ENCODE measurements at regions not wholly inside any gene's neighbourhood (a gene's known extent, or its start where the extent isn't known, plus 50 kb on each side); places are given as distances from the start of the nearest gene placed in this dataset.

GRCh38 chr20:20850407-20850806 lies 138.0 kb upstream of the RALGAPA2 start:
- H3K4me3 ChIP-seq (ENCODE audit: severe bottlenecking) = no peak overlapping the region
- no peak overlapping the region for H3K27ac ChIP-seq (ENCODE audit: poor library complexity, severe bottlenecking)
- no peaks in the 10 kb centered on the region for H3K27me3 ChIP-seq (ENCODE audit: insufficient read depth, poor library complexity, severe bottlenecking)
- ATAC-seq (ENCODE audit: low read depth) (no peak), DNase-seq (ENCODE audit: low spot score) (no peak)
- no peaks in the 10 kb centered on the region for H3K36me3 ChIP-seq (ENCODE audit: low read depth)
- TF ChIP-seq CTCF (IDR thresholded peaks at IDR 0.05; ENCODE audit: poor library complexity, severe bottlenecking) = no peak
- no peaks in the 10 kb centered on the region for H3K9me3 ChIP-seq (ENCODE audit: severe bottlenecking)
- H3K4me1 ChIP-seq (ENCODE audit: insufficient read depth, poor library complexity, severe bottlenecking) = no peaks in the 10 kb centered on the region

- Histone ChIP-seq H3K27me3 (ENCODE audit: insufficient read depth, poor library complexity, severe bottlenecking) (no peaks in the 10 kb centered on the region), H3K4me3 (ENCODE audit: severe bottlenecking) (no peak overlapping the region), H3K4me1 (ENCODE audit: insufficient read depth, poor library complexity, severe bottlenecking) (no peaks in the 10 kb centered on the region), H3K9me3 (ENCODE audit: severe bottlenecking) (no peaks in the 10 kb centered on the region), H3K27ac (ENCODE audit: poor library complexity, severe bottlenecking) (no peak overlapping the region), H3K36me3 (ENCODE audit: low read depth) (no peaks in the 10 kb centered on the region)
- no peak for TF ChIP-seq CTCF (IDR thresholded peaks at IDR 0.05; ENCODE audit: poor library complexity, severe bottlenecking)
- DNase-seq (ENCODE audit: low spot score) = no peak
- no peak for ATAC-seq (ENCODE audit: low read depth)
Observed at GRCh38 chr20:20849161-20849560, 136.7 kb upstream of the RALGAPA2 start.

- H3K27me3 ChIP-seq (ENCODE audit: insufficient read depth, poor library complexity, severe bottlenecking) = no peaks in the 10 kb centered on the region
- H3K36me3 ChIP-seq (ENCODE audit: low read depth) = no peaks in the 10 kb centered on the region
- no peak for TF ChIP-seq CTCF (IDR thresholded peaks at IDR 0.05; ENCODE audit: poor library complexity, severe bottlenecking)
- H3K9me3 ChIP-seq (ENCODE audit: severe bottlenecking) = no peaks in the 10 kb centered on the region
- DNase-seq (ENCODE audit: low spot score) = no peak
- no peaks in the 10 kb centered on the region for H3K4me1 ChIP-seq (ENCODE audit: insufficient read depth, poor library complexity, severe bottlenecking)
- H3K4me3 ChIP-seq (ENCODE audit: severe bottlenecking) = no peak overlapping the region
- no peak overlapping the region for H3K27ac ChIP-seq (ENCODE audit: poor library complexity, severe bottlenecking)
- no peak for ATAC-seq (ENCODE audit: low read depth)
Observed at GRCh38 chr20:20847814-20848213, 135.4 kb upstream of the RALGAPA2 start.

- H3K4me1 ChIP-seq (ENCODE audit: insufficient read depth, poor library complexity, severe bottlenecking) = no peaks in the 10 kb centered on the region
- ATAC-seq (ENCODE audit: low read depth) = peak; percentile 63
- H3K27me3 ChIP-seq (ENCODE audit: insufficient read depth, poor library complexity, severe bottlenecking) = no peaks in the 10 kb centered on the region
- no peak overlapping the region for H3K4me3 ChIP-seq (ENCODE audit: severe bottlenecking)
- H3K9me3 ChIP-seq (ENCODE audit: severe bottlenecking) = no peaks in the 10 kb centered on the region
- H3K27ac ChIP-seq (ENCODE audit: poor library complexity, severe bottlenecking) = no peak overlapping the region
- TF ChIP-seq CTCF (IDR thresholded peaks at IDR 0.05; ENCODE audit: poor library complexity, severe bottlenecking) = peak; percentile 11
- DNase-seq (ENCODE audit: low spot score) = no peak
- no peaks in the 10 kb centered on the region for H3K36me3 ChIP-seq (ENCODE audit: low read depth)
Observed at GRCh38 chr20:20843982-20844381, 131.5 kb upstream of the RALGAPA2 start.

GRCh38 chr20:20839771-20840170 lies 127.3 kb upstream of the RALGAPA2 start:
- Histone ChIP-seq H3K4me1 (ENCODE audit: insufficient read depth, poor library complexity, severe bottlenecking) (no peaks in the 10 kb centered on the region), H3K4me3 (ENCODE audit: severe bottlenecking) (no peak overlapping the region), H3K27ac (ENCODE audit: poor library complexity, severe bottlenecking) (no peak overlapping the region), H3K9me3 (ENCODE audit: severe bottlenecking) (no peaks in the 10 kb centered on the region), H3K36me3 (ENCODE audit: low read depth) (no peaks in the 10 kb centered on the region), H3K27me3 (ENCODE audit: insufficient read depth, poor library complexity, severe bottlenecking) (peaks cover 19% of the 10 kb centered on the region)
- DNase-seq (ENCODE audit: low spot score) = no peak
- TF ChIP-seq CTCF (IDR thresholded peaks at IDR 0.05; ENCODE audit: poor library complexity, severe bottlenecking) = no peak
- no peak for ATAC-seq (ENCODE audit: low read depth)
